ENCODE measurements at regions not wholly inside any gene's neighbourhood (a gene's known extent, or its start where the extent isn't known, plus 50 kb on each side); places are given as distances from the start of the nearest gene placed in this dataset.

GRCh38 chr3:86708893-86709292 lies 282.1 kb downstream of the VGLL3 start:
- TF ChIP-seq POLR2AphosphoS5 (IDR thresholded peaks at IDR 0.05; ENCODE audit: low read depth, low read length), result no peak
- TF ChIP-seq TAF1 (IDR thresholded peaks at IDR 0.05; ENCODE audit: borderline replicate concordance, insufficient read depth, low read length), result no peak
- TF ChIP-seq, protein P1, sequence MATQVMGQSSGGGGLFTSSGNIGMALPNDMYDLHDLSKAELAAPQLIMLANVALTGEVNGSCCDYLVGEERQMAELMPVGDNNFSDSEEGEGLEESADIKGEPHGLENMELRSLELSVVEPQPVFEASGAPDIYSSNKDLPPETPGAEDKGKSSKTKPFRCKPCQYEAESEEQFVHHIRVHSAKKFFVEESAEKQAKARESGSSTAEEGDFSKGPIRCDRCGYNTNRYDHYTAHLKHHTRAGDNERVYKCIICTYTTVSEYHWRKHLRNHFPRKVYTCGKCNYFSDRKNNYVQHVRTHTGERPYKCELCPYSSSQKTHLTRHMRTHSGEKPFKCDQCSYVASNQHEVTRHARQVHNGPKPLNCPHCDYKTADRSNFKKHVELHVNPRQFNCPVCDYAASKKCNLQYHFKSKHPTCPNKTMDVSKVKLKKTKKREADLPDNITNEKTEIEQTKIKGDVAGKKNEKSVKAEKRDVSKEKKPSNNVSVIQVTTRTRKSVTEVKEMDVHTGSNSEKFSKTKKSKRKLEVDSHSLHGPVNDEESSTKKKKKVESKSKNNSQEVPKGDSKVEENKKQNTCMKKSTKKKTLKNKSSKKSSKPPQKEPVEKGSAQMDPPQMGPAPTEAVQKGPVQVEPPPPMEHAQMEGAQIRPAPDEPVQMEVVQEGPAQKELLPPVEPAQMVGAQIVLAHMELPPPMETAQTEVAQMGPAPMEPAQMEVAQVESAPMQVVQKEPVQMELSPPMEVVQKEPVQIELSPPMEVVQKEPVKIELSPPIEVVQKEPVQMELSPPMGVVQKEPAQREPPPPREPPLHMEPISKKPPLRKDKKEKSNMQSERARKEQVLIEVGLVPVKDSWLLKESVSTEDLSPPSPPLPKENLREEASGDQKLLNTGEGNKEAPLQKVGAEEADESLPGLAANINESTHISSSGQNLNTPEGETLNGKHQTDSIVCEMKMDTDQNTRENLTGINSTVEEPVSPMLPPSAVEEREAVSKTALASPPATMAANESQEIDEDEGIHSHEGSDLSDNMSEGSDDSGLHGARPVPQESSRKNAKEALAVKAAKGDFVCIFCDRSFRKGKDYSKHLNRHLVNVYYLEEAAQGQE (IDR thresholded peaks at IDR 0.05; ENCODE audit: insufficient read depth in 1 of 2, low read depth in 2 of 2, low read length in 2 of 2), result no peak
- no peak for TF ChIP-seq FOXP2 (optimal IDR thresholded peaks at IDR 0.05; ENCODE audit: borderline replicate concordance, extremely low read depth, extremely low read length, insufficient read depth)

DNA sequence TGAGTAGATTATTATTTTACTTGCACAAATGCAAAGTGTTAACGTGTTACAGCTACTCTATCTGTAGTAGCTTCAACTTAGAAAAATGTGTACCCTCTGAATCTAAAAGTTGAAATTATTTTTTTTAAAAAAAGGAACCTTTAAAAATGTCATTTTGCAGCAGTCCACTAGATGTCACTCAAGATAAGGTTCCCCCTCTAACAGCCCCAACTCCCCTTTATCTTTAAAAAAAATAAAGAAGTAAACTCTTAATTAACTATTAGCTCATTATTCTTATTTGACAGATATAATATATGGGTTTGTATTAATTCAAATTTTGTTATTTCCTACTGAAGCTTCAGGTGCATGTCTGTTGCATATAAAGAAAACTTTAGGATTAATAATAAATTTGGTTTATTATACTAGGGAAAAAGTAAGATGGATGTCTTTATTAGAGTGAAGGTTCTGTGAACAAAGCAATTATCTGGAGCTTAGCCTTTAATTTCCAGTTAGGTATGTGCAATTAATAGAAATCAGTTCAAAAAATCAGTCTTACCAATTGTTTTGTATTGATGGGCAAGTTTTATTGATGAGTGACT lies 288.5 kb downstream of the VGLL3 start:
- TF ChIP-seq POLR2AphosphoS5 (IDR thresholded peaks at IDR 0.05; ENCODE audit: low read depth, low read length), result no peak
- TF ChIP-seq FOXP2 (optimal IDR thresholded peaks at IDR 0.05; ENCODE audit: borderline replicate concordance, extremely low read depth, extremely low read length, insufficient read depth), result no peak
- TF ChIP-seq TAF1 (IDR thresholded peaks at IDR 0.05; ENCODE audit: borderline replicate concordance, insufficient read depth, low read length), result no peak
- TF ChIP-seq, protein P1 (IDR thresholded peaks at IDR 0.05; ENCODE audit: insufficient read depth in 1 of 2, low read depth in 2 of 2, low read length in 2 of 2), result no peak
- no peak for TF ChIP-seq SIN3A (IDR thresholded peaks at IDR 0.05; ENCODE audit: borderline replicate concordance, insufficient read depth, low read length)

DNA sequence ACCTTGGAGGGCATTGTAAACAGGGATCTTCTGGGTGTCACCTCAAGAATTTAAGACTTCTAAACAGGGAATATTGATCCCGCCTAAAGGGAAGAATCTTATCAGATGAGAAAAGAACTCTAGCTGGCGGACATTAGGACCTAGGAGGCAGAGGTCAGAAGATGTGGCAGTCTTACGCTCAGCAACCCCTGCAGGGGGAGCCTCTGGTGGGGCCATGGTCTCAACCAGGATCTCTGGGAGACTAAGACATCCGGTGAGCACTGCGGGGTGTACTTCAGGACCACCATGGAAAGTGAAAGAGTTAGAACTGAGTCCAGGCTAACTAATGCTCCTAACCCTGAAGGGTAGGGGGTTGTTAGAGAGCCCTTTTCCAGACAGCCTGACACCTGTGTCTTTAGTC lies 295.2 kb downstream of the VGLL3 start:
- TF ChIP-seq POLR2AphosphoS5 (IDR thresholded peaks at IDR 0.05; ENCODE audit: low read depth, low read length) (no peak), SIN3A (IDR thresholded peaks at IDR 0.05; ENCODE audit: borderline replicate concordance, insufficient read depth, low read length) (no peak), TAF1 (IDR thresholded peaks at IDR 0.05; ENCODE audit: borderline replicate concordance, insufficient read depth, low read length) (no peak), FOXP2 (optimal IDR thresholded peaks at IDR 0.05; ENCODE audit: borderline replicate concordance, extremely low read depth, extremely low read length, insufficient read depth) (no peak)
- TF ChIP-seq, protein P1 (IDR thresholded peaks at IDR 0.05; ENCODE audit: insufficient read depth in 1 of 2, low read depth in 2 of 2, low read length in 2 of 2), result no peak

DNA sequence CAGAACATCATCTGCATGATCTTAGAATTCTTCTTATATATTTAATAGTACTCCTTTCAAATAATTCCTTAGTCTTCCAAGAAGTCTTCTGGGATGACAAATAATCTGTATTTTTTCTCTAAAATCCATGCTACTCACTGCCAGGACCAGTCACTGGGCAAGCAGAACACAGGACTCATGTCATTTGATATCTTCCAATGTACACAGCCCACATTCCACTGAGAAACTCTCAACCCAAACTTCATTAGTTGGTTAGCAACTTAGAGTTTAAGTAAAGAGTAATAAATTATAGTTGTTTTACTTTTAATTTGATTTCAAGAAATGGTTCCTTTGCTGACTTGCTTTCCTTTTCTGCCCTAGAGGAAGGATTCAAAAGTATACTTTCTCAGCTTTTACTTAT lies 317.0 kb downstream of the VGLL3 start:
- TF ChIP-seq, protein P1 (IDR thresholded peaks at IDR 0.05; ENCODE audit: insufficient read depth in 1 of 2, low read depth in 2 of 2, low read length in 2 of 2), result no peak
- no peak for TF ChIP-seq FOXP2 (optimal IDR thresholded peaks at IDR 0.05; ENCODE audit: borderline replicate concordance, extremely low read depth, extremely low read length, insufficient read depth)

DNA sequence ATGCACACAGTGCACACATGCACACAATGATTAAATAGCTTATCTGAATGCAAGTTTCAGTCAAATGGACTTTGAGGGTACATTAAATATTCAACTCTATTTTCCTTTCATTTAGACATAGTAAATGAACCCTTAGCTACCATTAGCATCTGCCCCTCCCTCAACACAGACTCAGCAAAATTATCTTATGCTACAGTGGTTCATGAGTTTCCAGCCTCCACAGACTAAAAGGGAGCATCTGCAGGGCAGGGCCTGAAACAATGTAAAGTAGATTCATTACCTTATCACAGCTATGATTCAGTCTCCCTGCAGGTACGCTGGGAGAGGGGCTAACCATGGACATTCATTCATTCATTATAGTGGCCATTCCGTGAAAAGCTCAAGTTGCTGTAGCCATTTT lies 329.1 kb downstream of the VGLL3 start:
- TF ChIP-seq TAF1 (IDR thresholded peaks at IDR 0.05; ENCODE audit: borderline replicate concordance, insufficient read depth, low read length), result no peak
- TF ChIP-seq POLR2AphosphoS5 (IDR thresholded peaks at IDR 0.05; ENCODE audit: low read depth, low read length), result no peak
- TF ChIP-seq SIN3A (IDR thresholded peaks at IDR 0.05; ENCODE audit: borderline replicate concordance, insufficient read depth, low read length), result no peak
- TF ChIP-seq, protein P1 (IDR thresholded peaks at IDR 0.05; ENCODE audit: insufficient read depth in 1 of 2, low read depth in 2 of 2, low read length in 2 of 2), result no peak
- no peak for TF ChIP-seq FOXP2 (optimal IDR thresholded peaks at IDR 0.05; ENCODE audit: borderline replicate concordance, extremely low read depth, extremely low read length, insufficient read depth)
